Fibroblast of the conjunctiva (primary cell): ENCODE measurements at regions not wholly inside any gene's neighbourhood (a gene's known extent, or its start where the extent isn't known, plus 50 kb on each side); places are given as distances from the start of the nearest gene placed in this dataset.
A peak's percentile ranks its signal among the peaks of the same experiment; 100 is the strongest.
"Not testable (repeated sequence)": the region's sequence is repeated elsewhere in the genome, so short reads cannot be mapped to it uniquely, and the experiment has no call there.

ENCODE experiments used
- DNase-seq: peaks from one replicate; pipeline ENCODE4 v3.0.0-alpha.2; 2010; ENCODE audit warnings: low read depth

DNA sequence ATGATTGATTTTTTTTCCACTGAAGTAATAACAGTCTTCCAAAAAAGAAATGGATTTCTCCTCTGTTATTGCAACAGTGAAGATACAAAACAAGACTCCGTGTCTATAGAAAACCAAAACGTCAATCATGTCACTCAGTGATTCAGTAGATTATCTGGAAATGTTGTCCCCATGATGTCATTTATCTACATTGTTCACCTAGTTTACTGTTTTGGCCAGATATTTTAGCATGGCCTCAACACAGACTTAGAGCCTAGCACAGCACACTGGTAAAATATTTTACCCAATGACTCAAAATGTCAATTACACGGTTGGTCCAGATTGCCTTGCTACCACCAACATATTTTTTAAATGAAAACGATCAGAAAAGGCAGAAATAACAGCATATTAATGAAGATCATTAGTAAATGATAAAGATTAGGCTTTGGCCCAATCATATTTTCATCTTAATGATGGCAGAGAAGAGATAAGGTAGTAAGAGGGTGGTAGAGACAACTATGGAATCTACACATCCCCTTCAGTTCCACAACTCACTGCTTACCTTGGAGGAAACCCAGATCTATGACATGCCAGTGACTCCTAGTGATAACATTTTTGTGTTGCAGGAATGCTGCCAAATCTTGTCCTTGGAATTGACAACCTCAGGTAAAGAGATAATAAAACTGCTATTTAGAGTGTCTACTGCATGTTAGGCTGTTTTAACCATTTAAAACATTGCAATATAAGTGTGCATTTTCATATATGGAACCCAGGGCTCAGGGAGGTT is 347.7 kb upstream of the ARPP21 start:
- no peak for DNase-seq

DNA sequence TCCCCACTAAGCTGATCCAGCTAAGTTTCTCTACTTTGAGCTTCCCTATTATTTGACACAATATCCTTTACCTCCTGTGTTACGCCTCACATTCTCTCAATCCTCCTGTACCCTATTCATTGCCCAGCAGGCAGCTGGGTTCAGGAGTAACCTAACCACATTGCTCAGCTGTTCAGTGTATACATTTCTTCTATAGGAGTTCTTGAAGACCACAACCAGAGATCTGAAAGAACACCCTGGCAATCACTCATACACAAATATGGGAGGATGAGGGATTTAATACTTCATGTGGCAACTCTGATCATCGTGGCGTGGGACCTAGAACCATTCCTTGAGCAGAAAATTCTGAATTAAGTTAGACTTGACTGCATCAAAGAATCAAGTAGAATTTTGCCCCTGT is 346.8 kb upstream of the ARPP21 start:
- no peak for DNase-seq

DNA sequence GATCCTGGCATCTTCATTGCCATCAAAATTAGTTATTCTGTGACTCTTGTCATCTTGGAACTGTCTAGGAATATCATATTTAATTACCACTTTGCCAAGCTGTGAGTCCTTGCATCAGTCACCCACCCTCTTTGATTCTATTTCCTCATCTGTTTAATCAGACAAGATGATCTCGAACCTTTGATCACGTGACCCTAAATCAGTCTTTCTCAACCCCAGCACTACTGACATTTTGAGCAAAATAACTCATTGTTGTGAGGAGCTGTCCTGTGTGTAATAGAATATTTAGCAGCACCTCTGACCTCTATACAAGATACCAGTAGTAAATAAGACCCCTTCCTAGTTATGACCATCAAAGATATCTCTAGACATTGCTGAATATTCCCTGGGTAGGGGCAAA is 343.4 kb upstream of the ARPP21 start:
- DNase-seq, result no peak

DNA sequence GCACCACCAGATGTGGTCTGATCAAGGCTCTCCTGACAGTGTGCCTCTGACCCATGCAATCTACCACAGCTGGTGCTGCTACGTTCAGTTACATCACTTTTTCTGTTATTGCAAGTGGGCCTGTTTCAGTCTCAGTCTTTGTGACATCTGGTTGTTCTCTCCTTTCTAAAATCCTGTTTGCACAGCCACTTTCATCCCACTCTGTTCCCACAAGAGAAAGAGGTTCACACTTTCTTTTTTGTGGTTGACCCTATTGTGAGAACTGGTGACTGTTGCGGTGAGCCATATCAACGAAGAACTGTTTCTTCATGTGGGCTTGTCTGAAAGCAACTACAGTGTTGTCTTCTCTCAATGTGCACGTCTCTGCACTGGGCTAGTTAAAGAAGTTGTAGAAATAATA is 342.8 kb upstream of the ARPP21 start:
- no peak for DNase-seq

DNA sequence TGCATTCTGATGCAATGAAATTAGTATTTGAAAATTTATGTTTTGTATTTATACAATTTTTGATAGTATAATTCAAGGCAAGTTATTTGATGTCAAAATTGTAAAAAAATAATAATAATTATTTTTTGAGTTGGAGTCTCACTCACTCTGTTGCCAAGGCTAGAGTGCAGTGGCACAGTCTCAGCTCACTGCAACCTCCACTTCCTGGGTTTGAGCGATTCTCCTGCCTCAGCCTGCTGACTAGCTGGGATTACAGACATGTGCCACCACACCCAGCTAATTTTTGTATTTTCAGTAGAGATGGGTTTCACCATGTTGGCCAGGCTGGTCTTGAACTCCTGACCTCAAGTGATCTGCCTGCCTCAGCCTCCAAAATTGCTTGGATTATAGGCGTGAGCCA is 342.4 kb upstream of the ARPP21 start:
- DNase-seq, result not testable (repeated sequence)

DNA sequence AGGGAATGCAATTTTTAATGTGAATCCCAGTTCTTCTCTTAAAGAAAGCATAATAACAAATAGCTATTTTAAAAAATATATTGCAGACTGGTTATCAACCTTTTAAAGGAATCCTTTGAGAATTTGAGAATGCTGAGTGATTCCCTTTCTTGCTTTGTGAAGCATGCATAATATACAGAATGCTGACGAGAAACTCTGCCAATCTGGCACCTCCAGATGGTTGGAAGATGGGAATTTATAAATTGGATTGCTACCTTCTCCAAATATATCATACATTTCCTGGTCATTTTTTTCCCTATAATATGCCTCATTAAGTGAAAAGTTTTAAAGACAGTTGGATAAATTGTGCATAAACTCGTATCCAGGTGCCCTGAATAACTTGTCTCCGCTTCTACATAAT is 333.9 kb upstream of the ARPP21 start:
- no peak for DNase-seq

DNA sequence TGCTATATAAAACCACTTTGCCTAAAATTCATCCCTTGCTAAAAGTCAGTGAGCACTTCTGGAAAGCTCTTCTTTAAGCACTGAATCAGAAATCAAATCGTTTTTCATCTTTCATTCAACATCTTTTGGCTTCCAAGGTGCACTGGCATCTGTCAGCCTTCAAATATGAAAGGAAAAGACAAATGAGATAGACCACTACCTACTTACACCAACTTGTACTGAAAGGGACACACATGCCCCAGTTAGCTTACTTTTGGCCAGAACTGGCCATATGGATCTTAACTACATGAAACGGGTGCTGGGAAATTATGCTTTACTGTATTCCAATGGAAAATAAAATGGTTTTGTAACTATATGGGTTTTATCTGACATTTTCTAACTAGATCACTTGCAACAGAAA is 332.0 kb upstream of the ARPP21 start:
- DNase-seq, result no peak

DNA sequence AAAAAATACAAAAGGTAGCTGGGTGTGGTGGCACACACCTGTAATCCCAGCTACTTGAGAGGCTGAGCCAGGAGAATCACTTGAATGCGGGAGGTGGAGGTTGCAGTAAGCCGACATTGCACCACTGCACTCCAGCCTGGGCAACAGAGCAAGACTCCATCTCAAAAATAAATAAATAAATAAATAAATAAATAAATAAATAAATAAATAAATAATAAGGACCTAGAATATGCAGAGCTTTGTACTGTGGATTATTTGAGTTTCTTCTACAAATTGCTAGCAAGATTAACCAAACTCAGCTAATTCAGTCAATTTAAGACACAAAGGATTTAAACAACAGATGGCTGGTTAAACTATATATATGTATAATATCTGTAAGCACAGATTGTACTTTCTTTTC is 322.5 kb upstream of the ARPP21 start:
- DNase-seq, result not testable (repeated sequence)

DNA sequence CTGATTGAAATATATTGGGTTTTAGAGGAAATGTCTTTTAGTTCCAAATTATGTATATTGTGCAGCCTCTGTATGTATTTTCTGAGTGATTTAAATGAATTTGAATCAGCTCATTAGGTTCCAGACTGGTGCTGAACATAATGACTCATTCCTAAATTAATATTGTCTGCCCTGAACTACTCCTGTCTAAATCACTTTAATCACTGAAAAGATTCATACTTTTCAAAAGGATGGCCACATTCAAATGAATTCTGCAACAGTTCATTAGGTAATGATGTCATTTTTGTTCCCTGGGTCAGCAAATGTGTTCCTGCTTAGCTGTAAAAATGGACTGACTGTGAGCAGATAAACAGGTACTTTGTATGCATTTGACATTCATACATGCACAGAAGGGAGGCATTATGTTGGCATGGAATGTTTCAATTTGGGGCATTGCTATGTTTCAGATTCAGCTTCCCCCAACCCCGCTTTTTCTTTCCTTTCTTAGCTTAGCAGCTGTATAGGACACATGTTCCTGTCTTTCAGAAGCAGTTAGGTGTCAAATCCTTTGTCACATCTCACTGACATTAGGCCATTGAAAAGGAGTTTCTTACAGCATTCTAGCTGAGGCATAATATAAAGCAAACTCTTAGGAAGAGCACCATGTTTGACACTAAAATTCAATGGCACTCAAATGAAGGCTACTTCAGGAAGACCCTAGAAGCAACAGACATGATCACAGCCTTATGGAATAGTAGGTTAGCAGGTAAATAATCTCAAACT is 318.5 kb upstream of the ARPP21 start:
- DNase-seq, result no peak

DNA sequence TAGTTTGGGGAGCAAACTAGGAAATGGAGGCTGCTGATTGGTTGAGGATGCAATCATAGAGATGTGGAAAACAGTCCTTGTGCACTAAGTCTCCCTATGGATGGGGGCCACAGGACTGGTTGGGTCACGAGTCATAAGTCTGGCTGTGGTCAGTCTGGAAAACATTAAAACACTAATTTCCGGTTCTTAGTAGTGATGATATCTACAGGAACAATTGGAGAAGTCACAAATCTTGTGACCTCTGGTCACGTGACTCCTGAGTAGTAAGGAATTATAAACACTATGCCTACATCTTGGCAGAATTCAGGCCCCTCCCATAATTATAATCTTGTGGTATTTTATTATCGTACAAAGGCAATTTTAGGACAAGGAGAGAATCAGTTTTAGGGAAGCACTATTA is 317.3 kb upstream of the ARPP21 start:
- DNase-seq, result peak; percentile 61

DNA sequence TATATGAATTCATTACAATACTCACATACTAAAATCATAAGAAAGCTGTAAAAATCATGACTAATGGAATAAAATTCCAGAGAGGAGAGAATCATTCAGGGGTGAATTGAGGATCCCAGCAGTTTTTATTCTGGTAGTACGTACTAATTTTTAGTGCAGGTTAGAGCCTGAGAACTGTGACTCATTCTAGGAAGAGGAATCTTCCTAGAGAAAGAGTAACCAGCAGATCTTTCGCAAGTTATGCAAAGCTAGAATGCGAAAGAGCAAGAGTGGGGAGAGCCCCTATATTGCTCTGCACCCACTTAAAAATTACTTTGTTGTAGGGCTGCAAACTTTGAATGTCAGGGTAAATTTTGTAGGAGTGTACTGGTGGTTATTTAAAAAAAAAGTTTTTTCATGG is 303.6 kb upstream of the ARPP21 start:
- DNase-seq, result no peak

DNA sequence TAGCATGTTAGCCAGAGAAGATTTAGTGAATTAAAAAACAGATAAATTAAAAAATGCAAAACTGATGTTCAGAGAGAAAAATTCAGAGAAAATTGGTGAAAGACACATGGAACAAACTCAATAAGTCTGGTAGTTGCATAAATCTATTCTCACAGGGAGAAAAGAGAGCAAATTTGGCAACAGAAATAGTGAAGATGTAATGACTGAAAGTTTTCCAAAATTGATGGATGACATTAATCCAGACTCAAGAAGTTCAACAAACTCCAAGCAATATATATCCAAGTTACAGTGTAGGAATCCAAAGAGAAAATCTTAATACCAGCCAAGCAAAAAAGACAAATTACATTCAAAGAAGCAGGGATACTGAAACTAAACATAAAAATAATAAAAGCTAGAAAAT is 302.7 kb upstream of the ARPP21 start:
- no peak for DNase-seq

DNA sequence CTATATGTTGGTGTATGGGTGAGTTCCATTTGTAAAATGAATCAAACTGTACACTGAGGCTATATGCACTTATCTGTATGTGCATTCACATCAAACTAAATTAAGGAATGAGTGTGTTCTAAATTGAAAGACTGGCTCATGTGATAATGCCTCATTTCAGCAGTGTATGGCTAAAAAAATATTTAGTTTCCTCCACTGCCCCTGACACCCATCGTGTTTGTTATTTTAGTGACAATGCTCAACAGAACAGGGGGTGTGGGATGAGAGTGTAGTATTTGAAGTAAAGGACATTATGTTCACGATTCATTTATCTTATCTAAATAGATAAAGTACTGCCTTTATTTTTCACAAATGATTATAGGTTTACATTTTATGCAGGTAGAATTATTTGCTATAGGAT is 301.1 kb upstream of the ARPP21 start:
- no peak for DNase-seq

DNA sequence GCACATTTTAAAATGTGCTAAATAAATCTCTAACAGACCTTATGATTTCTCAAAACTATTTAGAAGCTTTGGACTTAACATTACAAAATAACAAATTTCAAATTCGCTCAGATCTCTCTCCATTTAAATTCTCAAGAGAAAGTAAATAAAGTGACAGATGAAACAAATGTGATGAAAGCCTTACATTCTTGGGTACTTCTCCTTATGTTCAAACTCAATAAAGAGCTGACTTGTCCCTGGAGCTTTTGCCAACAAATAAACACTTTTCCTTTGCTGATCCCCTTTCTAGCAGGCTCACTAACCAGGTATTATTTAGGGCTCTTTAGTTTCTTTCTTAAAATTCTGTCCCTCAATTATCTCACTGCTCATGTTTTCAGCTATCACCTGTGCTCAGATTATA is 259.1 kb upstream of the ARPP21 start:
- DNase-seq, result no peak

DNA sequence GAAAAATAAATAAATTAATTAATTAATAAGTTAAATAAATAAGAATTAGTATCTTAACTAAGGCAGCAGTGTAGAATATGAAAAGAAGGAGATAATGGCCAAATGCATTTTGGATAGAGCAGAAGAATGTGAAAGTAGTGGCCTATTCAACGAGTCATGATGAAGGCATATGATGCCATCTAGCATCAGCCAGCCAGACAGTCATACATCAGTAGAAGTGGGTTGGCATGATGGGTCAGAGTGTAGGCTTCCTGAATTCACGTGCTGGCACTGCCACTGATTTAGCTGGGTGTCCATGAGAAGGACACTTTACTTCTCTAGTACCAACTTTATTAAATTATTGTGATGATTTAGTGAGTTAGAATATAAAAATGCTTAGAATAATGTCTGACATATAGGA is 256.1 kb upstream of the ARPP21 start:
- no peak for DNase-seq

DNA sequence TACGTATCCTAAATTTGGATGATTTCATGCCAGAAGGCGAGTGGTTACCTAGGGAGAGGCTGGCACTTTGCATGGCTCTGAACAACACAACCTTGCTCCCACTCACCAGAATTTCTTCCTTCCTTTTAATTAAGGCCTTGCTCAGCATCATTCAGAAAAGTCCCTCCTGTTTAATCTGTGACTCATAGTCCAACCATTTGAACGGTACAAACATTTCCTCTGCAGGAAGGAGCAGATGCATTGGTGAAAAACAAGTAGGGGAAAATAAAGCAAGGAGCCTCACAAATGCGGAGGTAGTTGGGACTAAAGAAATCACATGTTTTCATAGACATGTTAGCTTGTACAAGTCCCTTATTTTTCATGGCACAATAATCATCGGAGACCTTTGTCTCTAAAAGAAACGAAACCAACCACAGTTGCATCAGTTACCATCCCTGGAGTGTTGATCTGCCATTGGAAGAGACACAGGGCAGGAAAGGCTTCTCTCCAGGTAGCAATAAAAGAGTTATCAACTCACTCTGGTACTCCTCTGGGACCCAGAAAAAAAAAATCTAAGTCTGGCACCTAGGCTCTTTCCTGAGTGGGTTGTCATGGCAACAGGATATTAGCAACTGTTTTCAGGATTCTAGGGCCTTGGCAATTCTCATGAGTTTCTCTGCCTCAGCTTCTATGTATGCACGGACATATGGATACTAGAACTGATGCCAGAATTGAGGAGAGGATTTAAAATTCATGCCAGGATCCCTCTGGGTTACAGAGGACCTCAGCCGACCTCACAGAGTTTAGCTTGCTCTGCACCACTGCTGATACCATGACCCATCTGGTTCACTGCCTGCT is 255.4 kb upstream of the ARPP21 start:
- peak; percentile 64 for DNase-seq

DNA sequence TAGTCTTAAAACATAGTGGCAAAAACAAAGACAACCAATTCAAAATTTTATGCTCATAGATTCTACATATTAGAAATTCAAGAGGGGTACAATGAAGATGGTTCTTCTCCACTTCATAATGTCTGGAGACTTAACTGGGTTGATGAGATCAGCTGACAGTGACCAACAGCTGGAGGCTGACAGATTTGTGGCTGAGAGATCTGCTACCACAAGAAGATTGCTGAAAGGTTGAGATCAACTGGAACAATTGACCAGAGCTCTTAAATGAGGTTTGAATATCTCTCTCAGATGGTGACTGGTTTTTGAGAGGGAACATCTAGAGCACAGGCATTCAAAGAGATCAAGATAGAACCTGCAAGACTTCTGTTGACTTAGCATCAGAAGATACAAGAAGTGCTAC is 254.1 kb upstream of the ARPP21 start:
- DNase-seq, result no peak

DNA sequence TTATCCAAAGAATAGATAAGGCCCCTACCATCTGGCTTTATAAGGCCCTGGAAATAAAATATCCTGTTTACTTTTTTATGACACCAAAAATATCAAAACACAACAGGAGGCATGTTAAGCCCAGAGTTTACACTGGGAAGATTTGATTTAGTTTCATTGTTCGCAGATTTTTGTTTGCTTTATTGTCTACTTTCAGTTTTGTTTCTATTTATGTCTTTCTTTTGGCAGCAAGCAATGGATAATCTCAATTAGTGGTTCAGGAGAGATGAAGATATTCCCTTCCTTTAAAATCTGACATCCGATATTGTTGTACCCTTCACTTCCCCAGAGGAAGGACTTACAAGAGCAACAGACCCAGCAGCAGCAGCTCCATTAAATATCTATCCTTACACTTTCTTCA is 249.4 kb upstream of the ARPP21 start:
- DNase-seq, result no peak

DNA sequence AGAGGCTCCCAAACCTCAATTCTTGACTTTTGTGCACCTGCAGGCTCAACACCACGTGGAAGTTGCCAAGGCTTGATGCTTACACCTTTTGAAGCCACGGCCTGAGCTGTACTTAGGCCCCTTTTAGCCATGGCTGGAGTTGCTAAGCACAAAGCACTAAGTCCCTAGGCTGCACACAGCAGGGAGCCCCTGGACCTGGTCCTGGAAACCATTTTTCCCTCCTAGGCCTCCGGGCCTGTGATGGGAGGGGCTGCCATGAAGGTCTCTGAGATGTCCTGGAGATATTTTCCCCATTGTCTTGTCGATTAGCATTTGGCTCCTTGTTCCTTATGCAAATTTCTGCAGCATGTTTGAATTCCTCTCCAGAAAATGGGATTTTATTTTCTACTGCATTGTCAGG is 247.1 kb upstream of the ARPP21 start:
- no peak for DNase-seq

DNA sequence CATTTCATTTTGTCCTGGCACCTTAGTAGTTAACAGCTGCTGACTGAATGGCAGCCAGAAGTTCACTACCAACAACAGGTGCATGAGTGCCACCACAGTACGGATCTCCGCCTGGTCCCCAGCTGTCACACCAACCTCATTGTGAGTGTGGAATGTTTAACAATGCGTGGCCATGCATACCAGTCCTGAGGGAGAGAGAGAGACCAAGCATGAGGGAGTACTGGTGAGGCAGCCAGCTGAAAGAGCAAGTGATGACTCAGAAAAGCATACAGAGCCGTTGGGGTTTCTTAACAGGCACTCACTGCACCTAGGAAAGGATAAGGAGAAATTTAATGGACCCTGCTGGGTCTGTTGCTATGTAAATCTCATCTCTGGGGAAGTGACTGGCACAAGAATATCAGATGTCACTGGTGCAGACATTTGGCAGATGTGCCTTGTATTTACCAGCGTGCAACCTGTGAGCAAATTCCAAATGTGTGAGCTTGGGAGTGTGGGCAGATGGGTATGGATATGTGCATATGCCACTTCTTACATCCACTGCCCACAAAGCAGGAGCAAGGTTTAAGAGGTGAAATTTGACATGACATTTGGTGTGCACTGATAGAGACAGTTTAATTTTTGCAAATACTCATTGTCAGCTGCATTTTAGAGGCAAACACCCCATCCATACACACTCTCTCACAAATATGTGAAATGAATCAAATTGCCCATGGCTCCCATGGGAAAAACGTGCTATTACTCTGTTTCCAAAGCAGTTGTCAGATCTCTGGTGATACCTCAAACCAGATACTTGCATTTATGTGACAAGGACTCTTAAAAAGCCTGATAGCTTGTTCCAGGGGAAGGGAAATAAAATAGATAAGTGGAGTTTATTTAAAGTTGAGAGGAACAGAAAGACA is 245.2 kb upstream of the ARPP21 start:
- DNase-seq, result no peak

DNA sequence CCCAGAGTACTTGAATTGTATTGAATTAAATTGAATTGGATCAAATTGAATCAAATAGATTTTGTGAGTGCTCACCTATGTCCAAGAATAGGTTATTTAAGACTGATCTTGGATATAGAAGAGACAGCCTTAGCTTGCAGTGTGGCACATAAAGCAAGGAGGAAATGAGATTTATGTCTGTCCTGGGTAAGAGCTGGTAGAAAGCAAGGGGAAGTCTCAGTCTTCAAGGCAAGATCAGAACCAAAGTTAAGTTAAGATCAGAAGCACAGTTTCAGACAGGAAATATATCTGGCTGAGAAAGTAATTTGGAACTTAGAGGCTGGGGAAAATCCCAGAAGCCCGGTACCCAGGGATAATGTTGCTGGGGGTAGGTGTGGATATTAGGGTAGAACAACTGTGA is 244.4 kb upstream of the ARPP21 start:
- DNase-seq, result no peak

DNA sequence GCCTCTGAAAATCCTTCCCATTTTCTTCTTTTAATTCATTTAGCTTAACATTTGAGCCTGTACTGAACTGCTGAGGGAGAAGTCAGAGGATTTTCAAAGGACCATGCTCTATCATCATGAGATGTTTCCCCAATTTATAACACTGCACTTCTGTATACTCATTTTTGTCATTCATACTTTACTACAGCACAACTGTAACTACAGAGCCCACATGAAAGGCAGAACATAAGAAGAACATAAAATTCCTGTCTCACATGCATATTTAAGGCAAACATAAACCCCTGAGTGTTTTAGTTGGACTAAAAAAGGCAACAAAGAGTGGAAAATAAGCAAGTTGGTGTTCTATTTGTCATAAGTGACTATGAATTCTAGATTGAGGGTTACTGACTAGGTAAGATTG is 237.7 kb upstream of the ARPP21 start:
- DNase-seq, result no peak
